ENCODE measurements at regions not wholly inside any gene's neighbourhood (a gene's known extent, or its start where the extent isn't known, plus 50 kb on each side); places are given as distances from the start of the nearest gene placed in this dataset.

DNA sequence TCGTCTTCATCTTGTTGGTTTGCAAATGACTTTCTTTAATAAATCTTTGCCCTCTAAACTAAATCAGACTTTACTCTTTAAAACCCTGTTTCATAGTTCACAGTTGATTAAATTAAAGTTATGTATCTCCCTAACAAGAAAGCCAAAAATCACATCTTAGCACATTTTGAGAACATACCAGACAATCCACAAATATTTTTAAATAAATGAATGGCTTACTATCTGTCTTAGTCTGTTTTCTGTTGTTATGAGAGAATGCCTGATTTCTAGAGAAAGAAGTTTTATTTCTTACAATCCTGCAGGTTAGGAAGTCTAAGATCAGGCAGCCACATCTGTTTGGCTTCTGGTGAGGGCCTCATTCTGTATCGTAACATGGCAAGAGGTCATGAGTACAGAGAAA, 1090.2 kb upstream of the PIK3C3 start:
- Histone ChIP-seq H3K27me3 (no peaks in the 10 kb centered on the region), H3K4me3 (no peak overlapping the region), H3K27ac (no peak overlapping the region), H3K9me3 (no peaks in the 10 kb centered on the region), H3K36me3 (no peaks in the 10 kb centered on the region), H3K4me1 (no peaks in the 10 kb centered on the region)
- WGBS (ENCODE audit: insufficient coverage, low coverage, low lambda C conversion rate, missing lambda C conversion rate) = 65% methylated on average over 2 of the region's 2 CpGs
- no peak for TF ChIP-seq POLR2A (IDR thresholded peaks at IDR 0.05)
- TF ChIP-seq, protein P1, sequence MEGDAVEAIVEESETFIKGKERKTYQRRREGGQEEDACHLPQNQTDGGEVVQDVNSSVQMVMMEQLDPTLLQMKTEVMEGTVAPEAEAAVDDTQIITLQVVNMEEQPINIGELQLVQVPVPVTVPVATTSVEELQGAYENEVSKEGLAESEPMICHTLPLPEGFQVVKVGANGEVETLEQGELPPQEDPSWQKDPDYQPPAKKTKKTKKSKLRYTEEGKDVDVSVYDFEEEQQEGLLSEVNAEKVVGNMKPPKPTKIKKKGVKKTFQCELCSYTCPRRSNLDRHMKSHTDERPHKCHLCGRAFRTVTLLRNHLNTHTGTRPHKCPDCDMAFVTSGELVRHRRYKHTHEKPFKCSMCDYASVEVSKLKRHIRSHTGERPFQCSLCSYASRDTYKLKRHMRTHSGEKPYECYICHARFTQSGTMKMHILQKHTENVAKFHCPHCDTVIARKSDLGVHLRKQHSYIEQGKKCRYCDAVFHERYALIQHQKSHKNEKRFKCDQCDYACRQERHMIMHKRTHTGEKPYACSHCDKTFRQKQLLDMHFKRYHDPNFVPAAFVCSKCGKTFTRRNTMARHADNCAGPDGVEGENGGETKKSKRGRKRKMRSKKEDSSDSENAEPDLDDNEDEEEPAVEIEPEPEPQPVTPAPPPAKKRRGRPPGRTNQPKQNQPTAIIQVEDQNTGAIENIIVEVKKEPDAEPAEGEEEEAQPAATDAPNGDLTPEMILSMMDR (IDR thresholded peaks at IDR 0.05) = no peak
- DNase-seq (no peak), ATAC-seq (no peak)
- intact Hi-C loops (cut with DNase I) = no loop called here

DNA sequence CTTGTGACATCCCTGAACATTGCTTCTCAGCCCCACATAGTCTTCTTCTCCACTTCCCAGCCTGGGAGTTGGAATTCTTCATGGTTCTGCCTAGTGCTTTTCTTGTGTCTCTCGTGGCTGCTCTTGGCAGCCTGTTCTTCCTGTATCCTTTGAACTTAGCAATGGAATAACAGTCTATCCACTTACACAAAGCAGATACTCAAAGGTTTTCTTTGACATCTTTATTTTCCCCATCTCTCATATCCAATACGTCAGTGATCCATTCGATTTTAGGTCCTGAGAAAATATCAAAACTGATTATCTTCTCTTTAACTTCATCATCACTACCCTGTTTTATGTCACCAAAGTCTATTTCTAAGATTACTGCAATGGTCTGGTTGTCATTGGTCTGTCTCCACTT, 1091.2 kb upstream of the PIK3C3 start:
- Histone ChIP-seq H3K4me3 (no peak overlapping the region), H3K27me3 (no peaks in the 10 kb centered on the region), H3K27ac (no peak overlapping the region), H3K4me1 (no peaks in the 10 kb centered on the region), H3K9me3 (no peaks in the 10 kb centered on the region), H3K36me3 (no peaks in the 10 kb centered on the region)
- intact Hi-C loops (cut with DNase I) = no loop called here
- TF ChIP-seq, protein P1 (IDR thresholded peaks at IDR 0.05) = no peak
- no peak for TF ChIP-seq POLR2A (IDR thresholded peaks at IDR 0.05)
- ATAC-seq = no peak
- WGBS (ENCODE audit: insufficient coverage, low coverage, low lambda C conversion rate, missing lambda C conversion rate) = 34% methylated on average over 3 of the region's 3 CpGs
- no peak for DNase-seq

GRCh38 chr18:40860189-40860588, 1094.8 kb upstream of the PIK3C3 start:
- H3K9me3 ChIP-seq = no peaks in the 10 kb centered on the region
- DNase-seq (no peak), ATAC-seq (no peak)
- H3K27me3 ChIP-seq = no peaks in the 10 kb centered on the region
- no peak for TF ChIP-seq POLR2A (IDR thresholded peaks at IDR 0.05)
- TF ChIP-seq, protein P1 (IDR thresholded peaks at IDR 0.05) = no peak
- H3K27ac ChIP-seq = no peak overlapping the region
- WGBS (ENCODE audit: insufficient coverage, low coverage, low lambda C conversion rate, missing lambda C conversion rate) = 55% methylated on average over 2 of the region's 2 CpGs
- H3K4me1 ChIP-seq = no peaks in the 10 kb centered on the region
- no peaks in the 10 kb centered on the region for H3K36me3 ChIP-seq
- no peak overlapping the region for H3K4me3 ChIP-seq
- intact Hi-C loops (cut with DNase I) = no loop called here

- H3K4me1 ChIP-seq = no peaks in the 10 kb centered on the region
- TF ChIP-seq, protein P1 (IDR thresholded peaks at IDR 0.05) = no peak
- TF ChIP-seq POLR2A (IDR thresholded peaks at IDR 0.05) = no peak
- no peaks in the 10 kb centered on the region for H3K9me3 ChIP-seq
- no peak for DNase-seq
- 57% methylated on average over 4 of the region's 4 CpGs for WGBS (ENCODE audit: insufficient coverage, low coverage, low lambda C conversion rate, missing lambda C conversion rate)
- no peak for ATAC-seq
- H3K27ac ChIP-seq = no peak overlapping the region
- no peaks in the 10 kb centered on the region for H3K27me3 ChIP-seq
- intact Hi-C loops (cut with DNase I) = no loop called here
- no peaks in the 10 kb centered on the region for H3K36me3 ChIP-seq
- H3K4me3 ChIP-seq = no peak overlapping the region
Observed at GRCh38 chr18:40855661-40856060, 1099.4 kb upstream of the PIK3C3 start.

GRCh38 chr18:40852406-40852805, 1102.6 kb upstream of the PIK3C3 start:
- no peaks in the 10 kb centered on the region for H3K9me3 ChIP-seq
- H3K4me3 ChIP-seq = no peak overlapping the region
- intact Hi-C loops (cut with DNase I) = no loop called here
- DNase-seq = no peak
- no peak for ATAC-seq
- WGBS (ENCODE audit: insufficient coverage, low coverage, low lambda C conversion rate, missing lambda C conversion rate) = 75% methylated on average over 2 of the region's 2 CpGs
- no peaks in the 10 kb centered on the region for H3K36me3 ChIP-seq
- no peaks in the 10 kb centered on the region for H3K4me1 ChIP-seq
- no peaks in the 10 kb centered on the region for H3K27me3 ChIP-seq
- TF ChIP-seq POLR2A (IDR thresholded peaks at IDR 0.05) = no peak
- TF ChIP-seq, protein P1 (IDR thresholded peaks at IDR 0.05) = no peak
- H3K27ac ChIP-seq = no peak overlapping the region
